HFFc6 (cell line): ENCODE measurements at regions not wholly inside any gene's neighbourhood (a gene's known extent, or its start where the extent isn't known, plus 50 kb on each side); places are given as distances from the start of the nearest gene placed in this dataset.
"Not testable (repeated sequence)": the region's sequence is repeated elsewhere in the genome, so short reads cannot be mapped to it uniquely, and the experiment has no call there.

ENCODE experiments used
- DNase-seq: peaks from one replicate; pipeline ENCODE4 v3.0.0-alpha.2; 2018
- H3K27ac Mint-ChIP-seq: 2 replicates; pipeline ENCODE4 v1.8.0; 2020; ENCODE audit warnings: mild to moderate bottlenecking, mixed read lengths
- H3K27me3 Mint-ChIP-seq: 2 replicates; pipeline ENCODE4 v1.8.0; 2021; ENCODE audit warnings: mild to moderate bottlenecking, moderate library complexity, mixed read lengths; ENCODE audit not compliant: insufficient read depth
- H3K36me3 Mint-ChIP-seq: 2 replicates; pipeline ENCODE4 v1.8.0; 2021; ENCODE audit warnings: low read depth, mixed read lengths
- H3K4me1 Mint-ChIP-seq: 2 replicates; pipeline ENCODE4 v1.8.0; 2020; ENCODE audit warnings: low read depth, mixed read lengths
- H3K4me3 Mint-ChIP-seq: 2 replicates; pipeline ENCODE4 v1.8.0; 2020; ENCODE audit warnings: mild to moderate bottlenecking, moderate library complexity, mixed read lengths
- H3K9me3 Mint-ChIP-seq: 2 replicates; pipeline ENCODE4 v1.8.0; 2020; ENCODE audit warnings: mild to moderate bottlenecking, mixed read lengths
- TF ChIP-seq, protein P1 (sequence below): fragments of 200-600 bp; sonication (generic); IDR thresholded peaks from 2 replicates; pipeline ENCODE4 v1.5.0; 2021; ENCODE audit warnings: antibody characterized with exemption, mild to moderate bottlenecking

DNA sequence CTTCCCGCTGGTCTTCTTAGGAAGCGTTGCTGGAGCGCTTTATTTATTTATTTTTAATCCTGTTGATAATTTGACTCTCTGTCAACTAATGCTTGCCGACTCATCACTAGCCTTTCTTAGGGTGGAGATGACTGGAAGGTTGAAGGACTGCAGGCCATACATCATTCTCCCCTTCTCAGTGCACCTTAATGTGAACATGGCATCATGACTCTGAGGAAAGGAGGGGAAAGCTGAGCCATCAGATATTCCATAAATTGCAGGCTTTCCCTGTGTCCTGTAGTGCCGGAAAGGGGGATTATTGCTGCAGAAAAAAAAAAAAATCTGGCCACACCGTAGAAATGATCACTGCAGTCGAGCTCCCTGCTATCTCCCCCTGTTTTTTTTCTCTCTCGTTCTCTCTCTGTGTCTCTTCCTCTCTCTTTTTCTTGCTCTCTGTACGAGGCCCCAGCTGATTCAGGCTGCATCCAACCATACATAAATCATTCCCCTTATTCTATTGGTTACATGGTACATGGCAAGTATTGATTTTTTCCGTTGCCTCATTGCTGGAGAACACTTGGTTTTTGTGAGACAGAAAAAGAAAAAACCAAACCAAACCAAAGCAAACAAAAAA is 125.8 kb upstream of the EFEMP1 start:
- H3K9me3 Mint-ChIP-seq = no peaks in the 10 kb centered on the region
- no peak overlapping the region for H3K27ac Mint-ChIP-seq
- DNase-seq = no peak
- peaks cover 28% of the 10 kb centered on the region for H3K27me3 Mint-ChIP-seq
- H3K36me3 Mint-ChIP-seq = no peaks in the 10 kb centered on the region
- H3K4me3 Mint-ChIP-seq = no peak overlapping the region
- TF ChIP-seq, protein P1, sequence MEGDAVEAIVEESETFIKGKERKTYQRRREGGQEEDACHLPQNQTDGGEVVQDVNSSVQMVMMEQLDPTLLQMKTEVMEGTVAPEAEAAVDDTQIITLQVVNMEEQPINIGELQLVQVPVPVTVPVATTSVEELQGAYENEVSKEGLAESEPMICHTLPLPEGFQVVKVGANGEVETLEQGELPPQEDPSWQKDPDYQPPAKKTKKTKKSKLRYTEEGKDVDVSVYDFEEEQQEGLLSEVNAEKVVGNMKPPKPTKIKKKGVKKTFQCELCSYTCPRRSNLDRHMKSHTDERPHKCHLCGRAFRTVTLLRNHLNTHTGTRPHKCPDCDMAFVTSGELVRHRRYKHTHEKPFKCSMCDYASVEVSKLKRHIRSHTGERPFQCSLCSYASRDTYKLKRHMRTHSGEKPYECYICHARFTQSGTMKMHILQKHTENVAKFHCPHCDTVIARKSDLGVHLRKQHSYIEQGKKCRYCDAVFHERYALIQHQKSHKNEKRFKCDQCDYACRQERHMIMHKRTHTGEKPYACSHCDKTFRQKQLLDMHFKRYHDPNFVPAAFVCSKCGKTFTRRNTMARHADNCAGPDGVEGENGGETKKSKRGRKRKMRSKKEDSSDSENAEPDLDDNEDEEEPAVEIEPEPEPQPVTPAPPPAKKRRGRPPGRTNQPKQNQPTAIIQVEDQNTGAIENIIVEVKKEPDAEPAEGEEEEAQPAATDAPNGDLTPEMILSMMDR = no peak
- no peaks in the 10 kb centered on the region for H3K4me1 Mint-ChIP-seq

GRCh38 chr2:56053679-56054078 is 130.1 kb upstream of the EFEMP1 start:
- no peaks in the 10 kb centered on the region for H3K4me1 Mint-ChIP-seq
- TF ChIP-seq, protein P1 = no peak
- peaks cover 19% of the 10 kb centered on the region for H3K27me3 Mint-ChIP-seq
- peaks cover 2% of the 10 kb centered on the region; the same call in 1 of the 2 replicates for H3K9me3 Mint-ChIP-seq
- no peak for DNase-seq
- H3K36me3 Mint-ChIP-seq = 0 out of 2 replicates have a peak, but pooled peaks cover 2% of the 10 kb centered on the region
- no peak overlapping the region for H3K27ac Mint-ChIP-seq
- H3K4me3 Mint-ChIP-seq = no peak overlapping the region

DNA sequence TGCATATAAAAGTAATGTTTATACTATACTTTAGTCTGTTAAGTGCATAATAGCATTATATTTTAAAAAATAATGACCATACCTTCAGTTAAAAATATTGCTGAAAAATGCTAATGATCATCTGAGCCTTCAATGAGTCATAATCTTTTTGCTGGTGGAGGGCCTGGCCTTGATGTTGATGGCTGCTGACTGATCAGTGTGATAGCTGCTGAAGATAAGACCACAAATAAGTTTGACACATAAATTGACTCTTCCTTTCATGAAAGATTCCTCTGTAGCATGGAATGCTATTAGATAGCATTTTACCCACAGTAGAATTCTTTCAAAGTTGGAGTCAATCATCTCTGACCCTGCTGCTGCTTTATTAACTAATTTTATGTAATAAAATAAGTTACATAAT is 128.4 kb upstream of the CCDC85A start:
- Mint-ChIP-seq H3K36me3 (0 out of 2 replicates have a peak, but pooled peaks cover 7% of the 10 kb centered on the region), H3K9me3 (peaks cover 8% of the 10 kb centered on the region), H3K27me3 (peaks cover 20% of the 10 kb centered on the region), H3K27ac (no peak overlapping the region), H3K4me1 (no peaks in the 10 kb centered on the region), H3K4me3 (no peak overlapping the region)
- DNase-seq = no peak
- TF ChIP-seq, protein P1 = no peak

- H3K27ac Mint-ChIP-seq, DNase-seq, H3K4me3 Mint-ChIP-seq, H3K4me1 Mint-ChIP-seq: not testable (repeated sequence)
- Mint-ChIP-seq H3K36me3 (peaks cover 20% of the 10 kb centered on the region; the same call in 1 of the 2 replicates), H3K27me3 (peaks cover 39% of the 10 kb centered on the region), H3K9me3 (peaks cover 25% of the 10 kb centered on the region)
These were observed 122.5 kb upstream of the CCDC85A start for GRCh38 chr2:56061327-56061726.

GRCh38 chr2:56068746-56069145 is 115.0 kb upstream of the CCDC85A start:
- TF ChIP-seq, protein P1 = no peak
- no peak overlapping the region for H3K27ac Mint-ChIP-seq
- peaks cover 10% of the 10 kb centered on the region; the same call in 1 of the 2 replicates for H3K36me3 Mint-ChIP-seq
- no peaks in the 10 kb centered on the region for H3K4me1 Mint-ChIP-seq
- no peak for DNase-seq
- H3K9me3 Mint-ChIP-seq = peaks cover 22% of the 10 kb centered on the region
- H3K4me3 Mint-ChIP-seq = no peak overlapping the region
- H3K27me3 Mint-ChIP-seq = peaks cover 47% of the 10 kb centered on the region

DNA sequence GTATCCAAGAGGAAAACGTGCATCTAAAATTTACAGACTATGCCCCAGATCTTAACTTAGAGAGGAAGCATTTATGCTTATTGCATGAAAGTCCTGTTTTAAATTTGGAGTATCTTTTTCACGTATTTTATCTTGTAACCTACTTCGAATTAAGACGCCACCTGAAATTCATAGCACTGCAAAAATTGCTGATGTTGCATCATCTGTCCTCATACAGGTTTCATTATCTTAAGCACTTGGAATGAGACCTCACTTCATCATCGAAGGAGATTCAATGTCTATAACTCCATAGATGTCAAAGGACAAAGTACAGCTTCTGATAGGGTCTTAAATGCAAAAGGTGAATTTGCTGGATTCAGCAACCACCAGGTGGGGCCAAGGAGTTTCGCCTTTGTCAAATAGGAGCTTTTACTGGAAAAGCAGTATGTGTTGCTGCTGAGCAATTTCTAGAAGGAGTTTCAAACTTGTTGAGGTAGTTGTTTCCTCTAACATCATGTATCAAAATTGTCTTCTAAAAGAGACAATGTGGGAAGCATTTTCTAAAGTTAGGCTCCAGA is 106.4 kb upstream of the CCDC85A start:
- peaks cover 35% of the 10 kb centered on the region for H3K27me3 Mint-ChIP-seq
- TF ChIP-seq, protein P1 = peak; percentile 82
- peak; percentile 16 for DNase-seq
- H3K4me3 Mint-ChIP-seq = no peak overlapping the region
- no peak overlapping the region for H3K27ac Mint-ChIP-seq
- no peaks in the 10 kb centered on the region for H3K36me3 Mint-ChIP-seq
- H3K9me3 Mint-ChIP-seq = no peaks in the 10 kb centered on the region
- H3K4me1 Mint-ChIP-seq = no peaks in the 10 kb centered on the region
